HCT116 (cell line): ENCODE measurements at regions not wholly inside any gene's neighbourhood (a gene's known extent, or its start where the extent isn't known, plus 50 kb on each side); places are given as distances from the start of the nearest gene placed in this dataset.

Source experiments
- ATAC-seq: fragments of 200-7000 bp; cut with Tn5 transposase; 2 replicates; pipeline ENCODE4 v1.9.1; 2020; ENCODE audit warnings: mild to moderate bottlenecking, moderate library complexity
- BruUV-seq: library from RNA; stranded (reverse); fragments of 400-500 nt; replicated peaks from 2 replicates; lab custom pipeline; 2021; lab: Mats Ljungman, UMichigan
- CTCF ChIA-PET: fragments of 300-600 bp; sonication (Branson Sonifier 250); formaldehyde crosslinking; loops from one replicate; lab custom pipeline; 2021; ENCODE audit warnings: antibody characterized with exemption; lab: Charles Lee
- POLR2A ChIA-PET: fragments of 300-600, 350-600 bp; sonication (Branson Sonifier 250); formaldehyde crosslinking; loops from one replicate; lab custom pipeline; 2021; ENCODE audit warnings: antibody characterized with exemption; lab: Charles Lee
- RAD21 ChIA-PET, 2 experiments: fragments of 300-600 bp; sonication (Branson Sonifier 250); formaldehyde crosslinking; loops; one replicate each; lab custom pipeline; 2023; ENCODE audit warnings: low total read pairs in 2 of 2; ENCODE audit not compliant: uncharacterized antibody in 2 of 2, unreplicated experiment in 2 of 2, low non-redundant PET in 1 of 2; lab: Charles Lee
- DNase-seq: peaks from one replicate; pipeline ENCODE4 v3.0.0-alpha.2; 2010; ENCODE audit warnings: low read depth, low spot score
- H2AFZ ChIP-seq: fragments of 200-600 bp; shearing (Covaris generic), sonication (generic); 2 replicates; pipeline ENCODE4 v1.6.1; 2017; ENCODE audit warnings: low read depth, mixed run types, mixed read lengths, antibody characterized with exemption, low read length; ENCODE audit not compliant: poor library complexity, severe bottlenecking
- H3K27ac ChIP-seq: 2 replicates; pipeline ENCODE4 v1.5.1; 2012; ENCODE audit warnings: low read depth, low read length
- H3K27me3 ChIP-seq: fragments of 200-600 bp; sonication (generic); 2 replicates; pipeline ENCODE4 v1.6.1; 2016; ENCODE audit warnings: mixed run types, low read length, mixed read lengths; ENCODE audit not compliant: insufficient read depth
- H3K36me3 ChIP-seq, 2 experiments: fragments of 200-500 bp in 1 of 2; fragments of 200-600 bp in 1 of 2; sonication (Bioruptor generic) in 1 of 2; sonication (generic) in 1 of 2; 2 replicates each; pipeline versions ENCODE4 v1.5.1 to v1.6.1; 2014 to 2016; ENCODE audit warnings: low read length in 2 of 2, inconsistent platforms in 1 of 2, mixed read lengths in 1 of 2, mixed run types in 1 of 2; ENCODE audit not compliant: insufficient read depth in 2 of 2, control insufficient read depth in 1 of 2
- H3K4me1 ChIP-seq, 2 experiments: fragments of 200-600 bp in 1 of 2; sonication (generic) in 1 of 2; 2 replicates each; pipeline versions ENCODE4 v1.5.1 to v1.6.1; 2012 to 2017; ENCODE audit warnings: low read length in 2 of 2, inconsistent platforms in 1 of 2, mild to moderate bottlenecking in 1 of 2, mixed read lengths in 1 of 2, mixed run types in 1 of 2, moderate library complexity in 1 of 2; ENCODE audit not compliant: insufficient read depth in 2 of 2, control insufficient read depth in 1 of 2
- H3K4me2 ChIP-seq: fragments of 200-600 bp; sonication (generic); 2 replicates; pipeline ENCODE4 v1.6.1; 2017; ENCODE audit warnings: mixed run types, low read length, mixed read lengths
- H3K4me3 ChIP-seq, 2 experiments: fragments of 200-600 bp in 1 of 2; sonication (generic) in 1 of 2; replicated peaks in 1 of 2; 2 replicates each; pipeline ENCODE4 v1.5.1; 2011 to 2016; ENCODE audit warnings: low read length in 2 of 2, control low read depth in 1 of 2, low read depth in 1 of 2, mild to moderate bottlenecking in 1 of 2, mixed read lengths in 1 of 2, mixed run types in 1 of 2
- H3K79me2 ChIP-seq: fragments of 200-600 bp; sonication (generic); 2 replicates; pipeline ENCODE4 v1.6.1; 2017; ENCODE audit warnings: mild to moderate bottlenecking, mixed run types, low read length, moderate library complexity, mixed read lengths; ENCODE audit not compliant: insufficient read depth
- H3K9ac ChIP-seq: fragments of 200-600 bp; sonication (generic); 2 replicates; pipeline ENCODE4 v1.6.1; 2016; ENCODE audit warnings: low read length, mixed read lengths
- H3K9me2 ChIP-seq: fragments of 200-600 bp; sonication (generic), shearing (Covaris generic); 2 replicates; pipeline ENCODE4 v1.6.1; 2017; ENCODE audit warnings: mixed run types, mild to moderate bottlenecking, moderate library complexity; ENCODE audit not compliant: insufficient read depth
- H3K9me3 ChIP-seq, 2 experiments: fragments of 200-500 bp in 1 of 2; fragments of 200-600 bp in 1 of 2; sonication (Bioruptor generic) in 1 of 2; sonication (generic) in 1 of 2; 2 replicates each; pipeline ENCODE4 v1.6.1; 2014 to 2017; ENCODE audit warnings: low read length in 2 of 2, mixed read lengths in 2 of 2, inconsistent platforms in 1 of 2, low read depth in 1 of 2, mild to moderate bottlenecking in 1 of 2, mixed run types in 1 of 2, moderate library complexity in 1 of 2; ENCODE audit not compliant: control insufficient read depth in 1 of 2, insufficient read depth in 1 of 2
- H4K20me1 ChIP-seq: fragments of 200-600 bp; sonication (generic), shearing (Covaris generic); 2 replicates; pipeline ENCODE4 v1.6.1; 2017; ENCODE audit warnings: mixed run types, mild to moderate bottlenecking, moderate library complexity; ENCODE audit not compliant: insufficient read depth
- FOSL1 ChIP-seq: IDR thresholded peaks from 2 replicates; pipeline ENCODE4 v1.6.1; 2012; ENCODE audit warnings: low read depth
- JUND ChIP-seq: IDR thresholded peaks from 2 replicates; pipeline ENCODE4 v1.6.1; 2012
- YY1 ChIP-seq: IDR thresholded peaks from 2 replicates; pipeline ENCODE4 v1.6.1; 2011; ENCODE audit warnings: low read length, low read depth, moderate library complexity, mild to moderate bottlenecking; ENCODE audit not compliant: insufficient replicate concordance; ENCODE audit errors: extremely low read depth
- ZNF274 ChIP-seq: fragments of 200-500 bp; sonication (Bioruptor generic); IDR thresholded peaks from 2 replicates; pipeline ENCODE4 v1.6.1; 2014; ENCODE audit warnings: mild to moderate bottlenecking, low read depth, low read length, inconsistent platforms
- intact Hi-C: fragments of 100-400 bp; cut with micrococcal nuclease; formaldehyde crosslinking; loops from 2 replicates; pipeline ENCODE4 v1.10.0; 2022
- TF ChIP-seq, protein P1 (sequence below), 3 experiments: fragments of 200-600 bp in 1 of 3; sonication (generic) in 1 of 3; IDR thresholded peaks in 2 of 3; conservative IDR thresholded peaks in 1 of 3; 2 replicates each; pipeline ENCODE4 v1.5.1; 2012 to 2017; ENCODE audit warnings: low read depth in 2 of 3, low read length in 2 of 3, antibody characterized with exemption in 1 of 3, borderline replicate concordance in 1 of 3, control low read depth in 1 of 3, mild to moderate bottlenecking in 1 of 3, mixed read lengths in 1 of 3, mixed run types in 1 of 3, moderate library complexity in 1 of 3; ENCODE audit not compliant: insufficient read depth in 1 of 3
- TF ChIP-seq, protein P2 (sequence below): IDR thresholded peaks from 2 replicates; pipeline ENCODE4 v1.6.1; 2012

DNA sequence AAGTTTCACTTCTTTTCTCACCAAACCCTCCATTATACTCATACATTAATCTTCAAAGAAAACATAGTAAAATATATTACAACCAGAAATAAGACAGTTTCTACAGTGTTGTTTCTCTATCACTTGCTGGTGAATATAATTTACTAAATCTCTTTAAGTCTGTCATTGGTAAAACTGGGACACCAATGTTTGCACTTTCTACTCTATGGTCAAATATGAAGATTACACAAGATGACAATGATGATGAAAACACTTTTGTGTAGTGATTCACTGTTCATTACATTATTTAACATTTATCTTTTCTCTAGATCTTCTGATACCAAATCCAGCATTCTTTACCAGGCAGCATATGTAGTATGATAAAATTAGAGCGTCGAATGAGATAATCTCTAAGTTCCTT lies 459.1 kb downstream of the DMAC1 start:
- ChIA-PET CTCF (no interaction called here), POLR2A (no interaction called here), RAD21 (no interaction called here)
- H4K20me1 ChIP-seq: no peaks in the 10 kb centered on the region
- ATAC-seq (no peak), DNase-seq (no peak)
- H3K4me2 ChIP-seq: no peak overlapping the region
- intact Hi-C loops: no loop called here
- H3K27ac ChIP-seq: no peak overlapping the region
- TF ChIP-seq YY1: no peak
- TF ChIP-seq JUND: no peak
- no peaks in the 10 kb centered on the region for H3K9me2 ChIP-seq
- no peak overlapping the region for H2AFZ ChIP-seq
- H3K36me3 ChIP-seq: no peaks in the 10 kb centered on the region
- H3K4me3 ChIP-seq: no peak overlapping the region
- no peaks in the 10 kb centered on the region for H3K4me1 ChIP-seq
- H3K9ac ChIP-seq: no peak overlapping the region
- H3K79me2 ChIP-seq: no peaks in the 10 kb centered on the region
- BruUV-seq: no TSS peak
- no peaks in the 10 kb centered on the region for H3K9me3 ChIP-seq
- H3K27me3 ChIP-seq: 0 out of 2 replicates have a peak, but pooled peaks cover 7% of the 10 kb centered on the region

DNA sequence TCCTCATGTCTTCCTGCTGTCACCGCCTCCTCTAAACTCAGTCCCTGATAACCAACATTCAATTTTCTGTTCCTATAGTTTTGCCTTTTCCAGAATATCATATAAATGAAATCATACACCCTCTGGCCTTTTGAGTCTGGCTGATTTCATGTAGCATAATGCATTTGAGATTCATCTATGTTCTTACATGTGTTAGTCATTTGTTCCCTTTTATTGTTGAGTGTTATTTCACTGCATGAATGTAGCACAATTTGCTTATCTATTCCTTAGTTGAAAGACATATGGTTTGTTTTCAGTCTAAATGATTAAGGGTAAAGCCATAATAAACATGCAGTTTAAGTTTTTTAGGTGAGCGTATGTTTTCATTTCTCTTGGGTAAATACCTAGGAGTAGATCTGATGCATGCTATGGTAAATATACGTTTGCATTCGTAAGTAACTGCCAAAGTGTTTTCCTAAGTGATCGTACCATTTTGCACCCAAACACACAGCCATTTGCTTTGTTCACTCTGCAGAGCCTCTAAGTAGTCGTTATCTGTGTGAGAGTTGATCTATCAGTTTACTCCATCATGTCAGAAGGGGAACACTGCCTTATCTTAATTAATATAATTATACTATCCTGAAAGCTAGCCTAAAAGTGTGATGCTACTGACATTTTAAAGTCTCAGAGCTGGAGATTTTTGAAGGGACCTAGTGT lies 460.8 kb downstream of the DMAC1 start:
- Histone ChIP-seq H2AFZ (no peak overlapping the region), H3K36me3 (no peaks in the 10 kb centered on the region), H3K9me3 (no peaks in the 10 kb centered on the region), H3K4me3 (no peak overlapping the region), H3K9ac (no peak overlapping the region), H3K4me1 (no peaks in the 10 kb centered on the region), H3K9me2 (no peaks in the 10 kb centered on the region), H3K79me2 (no peaks in the 10 kb centered on the region), H3K27me3 (0 out of 2 replicates have a peak, but pooled peaks cover 7% of the 10 kb centered on the region), H3K27ac (no peak overlapping the region), H4K20me1 (no peaks in the 10 kb centered on the region), H3K4me2 (no peak overlapping the region)
- no TSS peak for BruUV-seq
- intact Hi-C loops: no loop called here
- DNase-seq: no peak
- no peak for ATAC-seq
- TF ChIP-seq, protein P1, sequence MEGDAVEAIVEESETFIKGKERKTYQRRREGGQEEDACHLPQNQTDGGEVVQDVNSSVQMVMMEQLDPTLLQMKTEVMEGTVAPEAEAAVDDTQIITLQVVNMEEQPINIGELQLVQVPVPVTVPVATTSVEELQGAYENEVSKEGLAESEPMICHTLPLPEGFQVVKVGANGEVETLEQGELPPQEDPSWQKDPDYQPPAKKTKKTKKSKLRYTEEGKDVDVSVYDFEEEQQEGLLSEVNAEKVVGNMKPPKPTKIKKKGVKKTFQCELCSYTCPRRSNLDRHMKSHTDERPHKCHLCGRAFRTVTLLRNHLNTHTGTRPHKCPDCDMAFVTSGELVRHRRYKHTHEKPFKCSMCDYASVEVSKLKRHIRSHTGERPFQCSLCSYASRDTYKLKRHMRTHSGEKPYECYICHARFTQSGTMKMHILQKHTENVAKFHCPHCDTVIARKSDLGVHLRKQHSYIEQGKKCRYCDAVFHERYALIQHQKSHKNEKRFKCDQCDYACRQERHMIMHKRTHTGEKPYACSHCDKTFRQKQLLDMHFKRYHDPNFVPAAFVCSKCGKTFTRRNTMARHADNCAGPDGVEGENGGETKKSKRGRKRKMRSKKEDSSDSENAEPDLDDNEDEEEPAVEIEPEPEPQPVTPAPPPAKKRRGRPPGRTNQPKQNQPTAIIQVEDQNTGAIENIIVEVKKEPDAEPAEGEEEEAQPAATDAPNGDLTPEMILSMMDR (IDR thresholded peaks at IDR 0.05 in 2 of 3, conservative IDR thresholded peaks at IDR 0.05 in 1 of 3; ENCODE audit: borderline replicate concordance in 1 of 3, insufficient read depth in 1 of 3, low read depth in 2 of 3, low read length in 2 of 3): no peak
- TF ChIP-seq FOSL1 (no peak), ZNF274 (no peak)
- TF ChIP-seq, protein P2, sequence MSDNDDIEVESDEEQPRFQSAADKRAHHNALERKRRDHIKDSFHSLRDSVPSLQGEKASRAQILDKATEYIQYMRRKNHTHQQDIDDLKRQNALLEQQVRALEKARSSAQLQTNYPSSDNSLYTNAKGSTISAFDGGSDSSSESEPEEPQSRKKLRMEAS: no peak
- RAD21 ChIA-PET: no interaction called here
- CTCF ChIA-PET: no interaction called here
- POLR2A ChIA-PET: no interaction called here
